WTC11 (cell line): ENCODE measurements at regions not wholly inside any gene's neighbourhood (a gene's known extent, or its start where the extent isn't known, plus 50 kb on each side); places are given as distances from the start of the nearest gene placed in this dataset.
A peak's percentile ranks its signal among the peaks of the same experiment; 100 is the strongest.

Source experiments
- ATAC-seq: fragments of 200-7000 bp; cut with Tn5 transposase; 2 replicates; pipeline ENCODE4 v1.10.0; 2021; ENCODE audit warnings: mild to moderate bottlenecking, moderate library complexity
- CTCF ChIA-PET: fragments of 300-600 bp; sonication (Branson Sonifier 250); formaldehyde crosslinking; loops from one replicate; lab custom pipeline; 2021; ENCODE audit warnings: antibody characterized with exemption; lab: Charles Lee
- POLR2A ChIA-PET: fragments of 350-600 bp; sonication (Branson Sonifier 250); formaldehyde crosslinking; loops from one replicate; lab custom pipeline; 2021; ENCODE audit warnings: antibody characterized with exemption; lab: Charles Lee
- DNase-seq: peaks from one replicate; pipeline ENCODE4 v3.0.0; 2021; ENCODE audit warnings: low spot score
- H3K27ac Mint-ChIP-seq: 2 replicates; pipeline ENCODE4 v1.8.0; 2021; ENCODE audit warnings: mixed read lengths
- H3K27me3 Mint-ChIP-seq: 2 replicates; pipeline ENCODE4 v1.8.0; 2021; ENCODE audit warnings: low read depth, mild to moderate bottlenecking, moderate library complexity, mixed read lengths
- H3K36me3 Mint-ChIP-seq: 2 replicates; pipeline ENCODE4 v1.8.0; 2021; ENCODE audit warnings: mixed read lengths
- H3K4me1 Mint-ChIP-seq: 2 replicates; pipeline ENCODE4 v1.8.0; 2022; ENCODE audit warnings: mixed read lengths
- H3K4me3 Mint-ChIP-seq: 2 replicates; pipeline ENCODE4 v1.8.0; 2021; ENCODE audit warnings: mild to moderate bottlenecking, moderate library complexity, mixed read lengths
- H3K9me3 Mint-ChIP-seq: 2 replicates; pipeline ENCODE4 v1.8.0; 2021; ENCODE audit warnings: mixed read lengths
- ATF1 ChIP-seq: sonication (generic); formaldehyde crosslinking; IDR thresholded peaks from 2 replicates; pipeline ENCODE4 v1.8.1; 2023; ENCODE audit warnings: mild to moderate bottlenecking, moderate library complexity, missing genetic modification reagents
- EMX1 ChIP-seq: fragments of 250-450 bp; sonication (Bioruptor Pico); IDR thresholded peaks from 2 replicates; pipeline ENCODE4 v1.8.0; 2021; ENCODE audit warnings: mild to moderate bottlenecking
- FOXK1 ChIP-seq: sonication (generic); formaldehyde crosslinking; IDR thresholded peaks from 2 replicates; pipeline ENCODE4 v1.8.0; 2022; ENCODE audit warnings: mild to moderate bottlenecking, moderate library complexity, missing genetic modification reagents
- GRHL2 ChIP-seq: fragments of 250-450 bp; sonication (Bioruptor Pico); IDR thresholded peaks from 2 replicates; pipeline ENCODE4 v1.8.0; 2022; ENCODE audit warnings: mild to moderate bottlenecking, moderate library complexity; ENCODE audit not compliant: insufficient replicate concordance, severe bottlenecking
- KAT7 ChIP-seq: sonication (generic); formaldehyde crosslinking; IDR thresholded peaks from 2 replicates; pipeline ENCODE4 v1.8.1; 2023; ENCODE audit warnings: missing genetic modification reagents, mild to moderate bottlenecking, borderline replicate concordance
- NFATC4 ChIP-seq: fragments of 250-450 bp; sonication (Bioruptor Pico); IDR thresholded peaks from 2 replicates; pipeline ENCODE4 v1.9.0; 2021; ENCODE audit warnings: mild to moderate bottlenecking
- NFYB ChIP-seq: sonication (generic); formaldehyde crosslinking; conservative IDR thresholded peaks from 2 replicates; pipeline ENCODE4 v1.8.0; 2022; ENCODE audit warnings: low read depth, missing genetic modification reagents
- NR3C1 ChIP-seq: sonication (generic); formaldehyde crosslinking; conservative IDR thresholded peaks from 2 replicates; pipeline ENCODE4 v1.8.1; 2023; ENCODE audit warnings: low read depth, mild to moderate bottlenecking, missing genetic modification reagents
- PRRX2 ChIP-seq: fragments of 250-450 bp; sonication (Bioruptor Pico); IDR thresholded peaks from 2 replicates; pipeline ENCODE4 v1.8.0; 2021; ENCODE audit warnings: mild to moderate bottlenecking
- SOX15 ChIP-seq: fragments of 250-450 bp; sonication (Bioruptor Pico); IDR thresholded peaks from 2 replicates; pipeline ENCODE4 v1.9.0; 2021; ENCODE audit warnings: mild to moderate bottlenecking
- TCF7 ChIP-seq: sonication (generic); formaldehyde crosslinking; IDR thresholded peaks from 2 replicates; pipeline ENCODE4 v1.8.0; 2022; ENCODE audit warnings: mild to moderate bottlenecking, low read depth, missing genetic modification reagents, moderate library complexity
- TP53 ChIP-seq: sonication (generic); formaldehyde crosslinking; IDR thresholded peaks from 2 replicates; pipeline ENCODE4 v1.8.1; 2023; ENCODE audit warnings: mild to moderate bottlenecking, missing genetic modification reagents
- ZNF317 ChIP-seq: sonication (generic); formaldehyde crosslinking; IDR thresholded peaks from 2 replicates; pipeline ENCODE4 v1.8.1; 2023; ENCODE audit warnings: low read depth, mild to moderate bottlenecking, moderate library complexity, missing genetic modification reagents, borderline replicate concordance
- ZNF396 ChIP-seq: fragments of 250-450 bp; sonication (Bioruptor Pico); IDR thresholded peaks from 2 replicates; pipeline ENCODE4 v1.8.0; 2021; ENCODE audit warnings: mild to moderate bottlenecking, moderate library complexity, borderline replicate concordance
- ZNF416 ChIP-seq: fragments of 250-450 bp; sonication (Bioruptor Pico); IDR thresholded peaks from 2 replicates; pipeline ENCODE4 v1.9.0; 2021; ENCODE audit warnings: mild to moderate bottlenecking, inconsistent platforms
- TF ChIP-seq, protein P1 (sequence below): sonication (generic); formaldehyde crosslinking; IDR thresholded peaks from 2 replicates; pipeline ENCODE4 v1.8.1; 2023; ENCODE audit warnings: mild to moderate bottlenecking, missing genetic modification reagents
- TF ChIP-seq, protein P2 (sequence below): sonication (generic); formaldehyde crosslinking; IDR thresholded peaks from 2 replicates; pipeline ENCODE4 v1.8.1; 2022; ENCODE audit warnings: low read depth, mild to moderate bottlenecking, moderate library complexity, missing genetic modification reagents, borderline replicate concordance
- TF ChIP-seq, protein P3 (sequence below): sonication (generic); formaldehyde crosslinking; IDR thresholded peaks from 2 replicates; pipeline ENCODE4 v1.8.0; 2022; ENCODE audit warnings: mild to moderate bottlenecking, missing genetic modification reagents
- TF ChIP-seq, protein P4 (sequence below): sonication (generic); formaldehyde crosslinking; IDR thresholded peaks from 2 replicates; pipeline ENCODE4 v1.8.1; 2022; ENCODE audit warnings: low read depth, missing genetic modification reagents, borderline replicate concordance
- TF ChIP-seq, protein P5 (sequence below): fragments of 250-450 bp; sonication (Bioruptor Pico); IDR thresholded peaks from 2 replicates; pipeline ENCODE4 v1.9.0; 2021; ENCODE audit warnings: mild to moderate bottlenecking
- TF ChIP-seq, protein P6 (sequence below): fragments of 250-450 bp; sonication (Bioruptor Pico); IDR thresholded peaks from 2 replicates; pipeline ENCODE4 v2.1.2; 2022; ENCODE audit warnings: mild to moderate bottlenecking, moderate library complexity
- TF ChIP-seq, protein P7 (sequence below): fragments of 250-450 bp; sonication (Bioruptor Pico); conservative IDR thresholded peaks from 2 replicates; pipeline ENCODE4 v1.9.0; 2021; ENCODE audit warnings: mild to moderate bottlenecking
- TF ChIP-seq, protein P8 (sequence below): fragments of 250-450 bp; sonication (Bioruptor Pico); IDR thresholded peaks from 2 replicates; pipeline ENCODE4 v1.9.0; 2021; ENCODE audit warnings: mild to moderate bottlenecking

DNA sequence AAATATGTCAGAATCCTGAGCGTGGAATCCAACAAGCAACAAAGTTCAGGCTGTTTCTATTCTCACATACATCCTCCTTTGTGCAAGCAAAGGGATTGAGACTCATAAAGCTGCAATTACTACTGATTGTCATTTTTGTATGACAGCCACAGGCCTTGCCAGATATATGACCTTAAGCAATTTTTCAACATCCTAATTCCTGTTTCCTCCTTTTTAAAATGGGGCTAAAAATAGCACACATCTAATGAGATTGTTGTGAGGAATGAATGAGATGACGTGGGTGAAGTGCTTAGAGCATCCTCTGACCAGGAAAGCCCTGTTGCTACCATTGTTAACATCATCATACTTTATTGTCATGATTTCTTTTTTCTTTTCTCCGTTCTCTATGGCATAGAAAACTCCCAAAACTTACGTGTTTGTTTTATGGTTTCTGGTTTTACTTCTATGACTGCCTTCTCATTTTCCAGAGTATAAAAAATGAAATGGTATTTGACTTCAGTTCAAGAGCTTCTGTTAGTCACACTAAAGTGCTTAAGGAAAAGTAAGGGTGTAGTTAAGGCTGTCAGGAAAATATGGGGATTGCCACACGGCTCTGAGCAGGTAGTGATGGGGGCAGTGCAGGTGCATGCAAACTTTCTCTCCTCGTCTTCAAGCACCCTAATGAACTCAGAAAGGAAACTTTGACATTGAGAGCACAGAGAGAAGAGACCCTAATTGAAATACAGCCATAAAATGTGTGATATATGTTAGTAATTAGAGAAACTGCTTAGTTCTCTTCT is 590.6 kb upstream of the NETO1 start:
- Mint-ChIP-seq H3K9me3 (no peaks in the 10 kb centered on the region), H3K4me1 (peaks cover 7% of the 10 kb centered on the region), H3K36me3 (no peaks in the 10 kb centered on the region), H3K4me3 (no peak overlapping the region), H3K27me3 (no peaks in the 10 kb centered on the region), H3K27ac (0 out of 2 replicates have a peak overlapping the region, but pooled peaks have one; percentile 17)
- ChIA-PET CTCF (no interaction called here), POLR2A (no interaction called here)
- ATAC-seq (no peak), DNase-seq (no peak)
- TF ChIP-seq ATF1 (no peak), ZNF317 (CRISPR knock-in tag) (no peak), NFYB (CRISPR knock-in tag) (no peak), TCF7 (CRISPR knock-in tag) (no peak), NFATC4 (no peak), ZNF416 (CRISPR knock-in tag) (no peak), SOX15 (CRISPR knock-in tag) (no peak), ZNF396 (CRISPR knock-in tag) (no peak), GRHL2 (CRISPR knock-in tag) (no peak), FOXK1 (CRISPR knock-in tag) (no peak), TP53 (CRISPR knock-in tag) (no peak), PRRX2 (CRISPR knock-in tag) (no peak)
- TF ChIP-seq, protein P1, sequence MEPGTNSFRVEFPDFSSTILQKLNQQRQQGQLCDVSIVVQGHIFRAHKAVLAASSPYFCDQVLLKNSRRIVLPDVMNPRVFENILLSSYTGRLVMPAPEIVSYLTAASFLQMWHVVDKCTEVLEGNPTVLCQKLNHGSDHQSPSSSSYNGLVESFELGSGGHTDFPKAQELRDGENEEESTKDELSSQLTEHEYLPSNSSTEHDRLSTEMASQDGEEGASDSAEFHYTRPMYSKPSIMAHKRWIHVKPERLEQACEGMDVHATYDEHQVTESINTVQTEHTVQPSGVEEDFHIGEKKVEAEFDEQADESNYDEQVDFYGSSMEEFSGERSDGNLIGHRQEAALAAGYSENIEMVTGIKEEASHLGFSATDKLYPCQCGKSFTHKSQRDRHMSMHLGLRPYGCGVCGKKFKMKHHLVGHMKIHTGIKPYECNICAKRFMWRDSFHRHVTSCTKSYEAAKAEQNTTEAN: no peak
- TF ChIP-seq, protein P2, sequence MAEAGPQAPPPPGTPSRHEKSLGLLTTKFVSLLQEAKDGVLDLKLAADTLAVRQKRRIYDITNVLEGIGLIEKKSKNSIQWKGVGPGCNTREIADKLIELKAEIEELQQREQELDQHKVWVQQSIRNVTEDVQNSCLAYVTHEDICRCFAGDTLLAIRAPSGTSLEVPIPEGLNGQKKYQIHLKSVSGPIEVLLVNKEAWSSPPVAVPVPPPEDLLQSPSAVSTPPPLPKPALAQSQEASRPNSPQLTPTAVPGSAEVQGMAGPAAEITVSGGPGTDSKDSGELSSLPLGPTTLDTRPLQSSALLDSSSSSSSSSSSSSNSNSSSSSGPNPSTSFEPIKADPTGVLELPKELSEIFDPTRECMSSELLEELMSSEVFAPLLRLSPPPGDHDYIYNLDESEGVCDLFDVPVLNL (CRISPR knock-in tag): no peak
- TF ChIP-seq, protein P3, sequence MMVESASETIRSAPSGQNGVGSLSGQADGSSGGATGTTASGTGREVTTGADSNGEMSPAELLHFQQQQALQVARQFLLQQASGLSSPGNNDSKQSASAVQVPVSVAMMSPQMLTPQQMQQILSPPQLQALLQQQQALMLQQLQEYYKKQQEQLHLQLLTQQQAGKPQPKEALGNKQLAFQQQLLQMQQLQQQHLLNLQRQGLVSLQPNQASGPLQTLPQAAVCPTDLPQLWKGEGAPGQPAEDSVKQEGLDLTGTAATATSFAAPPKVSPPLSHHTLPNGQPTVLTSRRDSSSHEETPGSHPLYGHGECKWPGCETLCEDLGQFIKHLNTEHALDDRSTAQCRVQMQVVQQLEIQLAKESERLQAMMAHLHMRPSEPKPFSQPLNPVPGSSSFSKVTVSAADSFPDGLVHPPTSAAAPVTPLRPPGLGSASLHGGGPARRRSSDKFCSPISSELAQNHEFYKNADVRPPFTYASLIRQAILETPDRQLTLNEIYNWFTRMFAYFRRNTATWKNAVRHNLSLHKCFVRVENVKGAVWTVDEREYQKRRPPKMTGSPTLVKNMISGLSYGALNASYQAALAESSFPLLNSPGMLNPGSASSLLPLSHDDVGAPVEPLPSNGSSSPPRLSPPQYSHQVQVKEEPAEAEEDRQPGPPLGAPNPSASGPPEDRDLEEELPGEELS (CRISPR knock-in tag): no peak
- TF ChIP-seq, protein P4, sequence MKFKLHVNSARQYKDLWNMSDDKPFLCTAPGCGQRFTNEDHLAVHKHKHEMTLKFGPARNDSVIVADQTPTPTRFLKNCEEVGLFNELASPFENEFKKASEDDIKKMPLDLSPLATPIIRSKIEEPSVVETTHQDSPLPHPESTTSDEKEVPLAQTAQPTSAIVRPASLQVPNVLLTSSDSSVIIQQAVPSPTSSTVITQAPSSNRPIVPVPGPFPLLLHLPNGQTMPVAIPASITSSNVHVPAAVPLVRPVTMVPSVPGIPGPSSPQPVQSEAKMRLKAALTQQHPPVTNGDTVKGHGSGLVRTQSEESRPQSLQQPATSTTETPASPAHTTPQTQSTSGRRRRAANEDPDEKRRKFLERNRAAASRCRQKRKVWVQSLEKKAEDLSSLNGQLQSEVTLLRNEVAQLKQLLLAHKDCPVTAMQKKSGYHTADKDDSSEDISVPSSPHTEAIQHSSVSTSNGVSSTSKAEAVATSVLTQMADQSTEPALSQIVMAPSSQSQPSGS (CRISPR knock-in tag): no peak
- TF ChIP-seq, protein P5, sequence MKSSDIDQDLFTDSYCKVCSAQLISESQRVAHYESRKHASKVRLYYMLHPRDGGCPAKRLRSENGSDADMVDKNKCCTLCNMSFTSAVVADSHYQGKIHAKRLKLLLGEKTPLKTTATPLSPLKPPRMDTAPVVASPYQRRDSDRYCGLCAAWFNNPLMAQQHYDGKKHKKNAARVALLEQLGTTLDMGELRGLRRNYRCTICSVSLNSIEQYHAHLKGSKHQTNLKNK (CRISPR knock-in tag): no peak

DNA sequence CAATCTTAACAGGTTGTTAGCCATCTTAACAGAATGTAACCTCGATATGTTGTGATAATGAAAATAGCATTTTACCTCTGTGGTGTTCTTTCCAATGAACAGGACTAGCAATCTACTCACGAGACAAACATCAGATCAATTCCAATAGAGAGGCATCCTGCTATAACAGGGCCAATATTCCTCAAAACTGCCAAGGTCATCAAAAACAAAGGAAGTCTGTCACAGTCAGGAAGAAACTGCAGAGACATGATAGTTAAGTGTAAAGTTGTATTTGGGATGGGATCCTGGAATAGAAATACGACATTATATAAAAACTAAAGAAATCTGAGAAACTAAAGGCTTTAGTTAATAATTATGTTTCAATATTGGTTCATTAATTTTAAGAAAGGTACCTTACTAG is 588.9 kb upstream of the NETO1 start:
- DNase-seq: no peak
- Mint-ChIP-seq H3K27ac (no peak overlapping the region), H3K9me3 (no peaks in the 10 kb centered on the region), H3K4me3 (no peak overlapping the region), H3K27me3 (no peaks in the 10 kb centered on the region), H3K4me1 (peaks cover 4% of the 10 kb centered on the region), H3K36me3 (no peaks in the 10 kb centered on the region)
- ChIA-PET CTCF (no interaction called here), POLR2A (no interaction called here)
- ATAC-seq: no peak
- no peak for TF ChIP-seq EMX1
- TF ChIP-seq, protein P6, sequence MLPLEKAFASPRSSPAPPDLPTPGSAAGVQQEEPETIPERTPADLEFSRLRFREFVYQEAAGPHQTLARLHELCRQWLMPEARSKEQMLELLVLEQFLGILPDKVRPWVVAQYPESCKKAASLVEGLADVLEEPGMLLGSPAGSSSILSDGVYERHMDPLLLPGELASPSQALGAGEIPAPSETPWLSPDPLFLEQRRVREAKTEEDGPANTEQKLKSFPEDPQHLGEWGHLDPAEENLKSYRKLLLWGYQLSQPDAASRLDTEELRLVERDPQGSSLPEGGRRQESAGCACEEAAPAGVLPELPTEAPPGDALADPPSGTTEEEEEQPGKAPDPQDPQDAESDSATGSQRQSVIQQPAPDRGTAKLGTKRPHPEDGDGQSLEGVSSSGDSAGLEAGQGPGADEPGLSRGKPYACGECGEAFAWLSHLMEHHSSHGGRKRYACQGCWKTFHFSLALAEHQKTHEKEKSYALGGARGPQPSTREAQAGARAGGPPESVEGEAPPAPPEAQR (CRISPR knock-in tag): no peak
- no peak for TF ChIP-seq KAT7 (CRISPR knock-in tag)
- TF ChIP-seq NR3C1 (CRISPR knock-in tag): no peak
- TF ChIP-seq, protein P7, sequence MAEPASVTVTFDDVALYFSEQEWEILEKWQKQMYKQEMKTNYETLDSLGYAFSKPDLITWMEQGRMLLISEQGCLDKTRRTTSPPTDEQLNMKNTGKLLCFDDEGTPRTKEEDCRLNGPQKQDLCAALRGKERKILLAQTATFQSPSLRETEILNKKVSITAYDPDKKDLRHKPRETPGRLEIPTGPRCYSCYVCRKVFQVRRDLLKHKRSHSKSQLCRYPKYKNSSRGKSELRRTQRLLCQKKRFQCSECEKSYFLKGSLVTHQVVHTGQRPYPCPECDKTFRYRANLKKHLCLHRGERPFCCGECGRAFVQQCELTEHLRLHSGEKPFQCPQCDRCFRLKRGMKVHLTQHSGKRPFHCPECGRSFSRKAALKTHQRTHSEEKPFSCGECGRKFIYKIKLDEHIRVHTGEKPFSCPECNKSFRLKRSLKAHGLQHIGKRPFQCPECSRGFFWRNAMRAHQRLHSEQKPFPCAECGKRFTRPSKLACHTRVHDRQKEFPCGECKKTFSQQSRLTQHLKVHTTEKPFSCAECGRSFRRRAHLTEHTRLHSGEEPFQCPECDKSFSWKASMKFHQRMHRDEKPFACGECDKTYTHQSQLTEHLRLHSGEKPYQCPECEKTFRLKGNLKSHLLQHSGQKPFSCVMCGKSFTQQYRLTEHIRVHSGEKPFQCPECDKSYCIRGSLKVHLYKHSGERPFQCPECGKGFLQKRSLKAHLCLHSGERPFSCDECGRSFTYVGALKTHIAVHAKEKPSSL (CRISPR knock-in tag): no peak
- TF ChIP-seq, protein P8, sequence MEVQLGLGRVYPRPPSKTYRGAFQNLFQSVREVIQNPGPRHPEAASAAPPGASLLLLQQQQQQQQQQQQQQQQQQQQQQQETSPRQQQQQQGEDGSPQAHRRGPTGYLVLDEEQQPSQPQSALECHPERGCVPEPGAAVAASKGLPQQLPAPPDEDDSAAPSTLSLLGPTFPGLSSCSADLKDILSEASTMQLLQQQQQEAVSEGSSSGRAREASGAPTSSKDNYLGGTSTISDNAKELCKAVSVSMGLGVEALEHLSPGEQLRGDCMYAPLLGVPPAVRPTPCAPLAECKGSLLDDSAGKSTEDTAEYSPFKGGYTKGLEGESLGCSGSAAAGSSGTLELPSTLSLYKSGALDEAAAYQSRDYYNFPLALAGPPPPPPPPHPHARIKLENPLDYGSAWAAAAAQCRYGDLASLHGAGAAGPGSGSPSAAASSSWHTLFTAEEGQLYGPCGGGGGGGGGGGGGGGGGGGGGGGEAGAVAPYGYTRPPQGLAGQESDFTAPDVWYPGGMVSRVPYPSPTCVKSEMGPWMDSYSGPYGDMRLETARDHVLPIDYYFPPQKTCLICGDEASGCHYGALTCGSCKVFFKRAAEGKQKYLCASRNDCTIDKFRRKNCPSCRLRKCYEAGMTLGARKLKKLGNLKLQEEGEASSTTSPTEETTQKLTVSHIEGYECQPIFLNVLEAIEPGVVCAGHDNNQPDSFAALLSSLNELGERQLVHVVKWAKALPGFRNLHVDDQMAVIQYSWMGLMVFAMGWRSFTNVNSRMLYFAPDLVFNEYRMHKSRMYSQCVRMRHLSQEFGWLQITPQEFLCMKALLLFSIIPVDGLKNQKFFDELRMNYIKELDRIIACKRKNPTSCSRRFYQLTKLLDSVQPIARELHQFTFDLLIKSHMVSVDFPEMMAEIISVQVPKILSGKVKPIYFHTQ (CRISPR knock-in tag): no peak
